ENCODE measurements at regions not wholly inside any gene's neighbourhood (a gene's known extent, or its start where the extent isn't known, plus 50 kb on each side); places are given as distances from the start of the nearest gene placed in this dataset.
"Not testable (repeated sequence)": the region's sequence is repeated elsewhere in the genome, so short reads cannot be mapped to it uniquely, and the experiment has no call there.

DNA sequence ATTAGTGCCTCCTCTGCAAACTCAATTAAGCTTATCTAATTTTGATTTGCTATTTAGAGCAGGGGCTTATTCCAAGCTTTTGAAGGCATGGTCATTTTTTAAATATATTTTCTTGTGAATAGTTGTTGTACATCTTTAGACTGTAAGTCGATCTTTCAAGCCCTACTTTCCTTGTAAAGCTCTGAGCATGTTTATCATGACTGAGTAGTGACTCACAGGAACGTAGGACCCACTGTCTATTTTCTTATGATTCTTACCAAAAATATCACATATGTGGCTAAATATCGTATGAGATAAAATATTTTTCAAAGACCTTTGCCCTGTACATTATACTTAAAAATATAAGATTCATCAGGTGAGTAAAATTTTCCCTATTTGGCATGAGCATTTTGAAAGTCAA is 440.4 kb upstream of the GRIN3A start:
- Histone ChIP-seq H3K4me3 (replicated peaks in 1 of 3; ENCODE audit: insufficient read depth in 1 of 3, low read depth in 2 of 3, low read length in 3 of 3) (no peak overlapping the region), H3K9me3 (ENCODE audit: low read length) (peaks cover 12% of the 10 kb centered on the region; the same call in 1 of the 2 replicates), H3K9ac (ENCODE audit: insufficient read depth, low read depth, low read length) (no peak overlapping the region), H3K4me1 (ENCODE audit: insufficient read depth, low read length) (no peaks in the 10 kb centered on the region), H3K36me3 (replicated peaks in 1 of 2; ENCODE audit: control insufficient read depth in 1 of 2, insufficient read depth in 2 of 2, low read length in 2 of 2) (no peaks in the 10 kb centered on the region), H4K20me1 (ENCODE audit: insufficient read depth, low read length) (no peaks in the 10 kb centered on the region), H3K27me3 (ENCODE audit: control insufficient read depth in 1 of 2, insufficient read depth in 2 of 2, low read length in 2 of 2) (no peaks in the 10 kb centered on the region), H2AFZ (ENCODE audit: low read length) (no peak overlapping the region), H3K27ac (ENCODE audit: extremely low read length, insufficient read depth, low read length) (no peak overlapping the region), H3K4me2 (ENCODE audit: low read depth, low read length) (no peak overlapping the region), H3K79me2 (ENCODE audit: insufficient read depth, low read length) (no peaks in the 10 kb centered on the region)
- FAIRE-seq, result no peak
- intact Hi-C loops (cut with micrococcal nuclease; ENCODE audit: unreplicated experiment), result no loop called here
- POLR2A ChIA-PET, result no interaction called here
- no peak for DNase-seq (ENCODE audit: low spot score)
- 3% methylated on average over 3 of the region's 3 CpGs for WGBS (ENCODE audit: low lambda C conversion rate)
- in situ Hi-C loops (cut with HindIII; ENCODE audit: extremely low pct_ligation_motif_present, low pct_unique_long_range_greater_than_20kb), result no loop called here
- no peak for TF ChIP-seq NFYB (CRISPR knock-in tag; IDR thresholded peaks at IDR 0.05)
- no peak for TF ChIP-seq GLI4 (CRISPR knock-in tag; IDR thresholded peaks at IDR 0.05; ENCODE audit: borderline replicate concordance)
- no peak for TF ChIP-seq KAT8 (CRISPR knock-in tag; IDR thresholded peaks at IDR 0.05)
- TF ChIP-seq, protein P1, sequence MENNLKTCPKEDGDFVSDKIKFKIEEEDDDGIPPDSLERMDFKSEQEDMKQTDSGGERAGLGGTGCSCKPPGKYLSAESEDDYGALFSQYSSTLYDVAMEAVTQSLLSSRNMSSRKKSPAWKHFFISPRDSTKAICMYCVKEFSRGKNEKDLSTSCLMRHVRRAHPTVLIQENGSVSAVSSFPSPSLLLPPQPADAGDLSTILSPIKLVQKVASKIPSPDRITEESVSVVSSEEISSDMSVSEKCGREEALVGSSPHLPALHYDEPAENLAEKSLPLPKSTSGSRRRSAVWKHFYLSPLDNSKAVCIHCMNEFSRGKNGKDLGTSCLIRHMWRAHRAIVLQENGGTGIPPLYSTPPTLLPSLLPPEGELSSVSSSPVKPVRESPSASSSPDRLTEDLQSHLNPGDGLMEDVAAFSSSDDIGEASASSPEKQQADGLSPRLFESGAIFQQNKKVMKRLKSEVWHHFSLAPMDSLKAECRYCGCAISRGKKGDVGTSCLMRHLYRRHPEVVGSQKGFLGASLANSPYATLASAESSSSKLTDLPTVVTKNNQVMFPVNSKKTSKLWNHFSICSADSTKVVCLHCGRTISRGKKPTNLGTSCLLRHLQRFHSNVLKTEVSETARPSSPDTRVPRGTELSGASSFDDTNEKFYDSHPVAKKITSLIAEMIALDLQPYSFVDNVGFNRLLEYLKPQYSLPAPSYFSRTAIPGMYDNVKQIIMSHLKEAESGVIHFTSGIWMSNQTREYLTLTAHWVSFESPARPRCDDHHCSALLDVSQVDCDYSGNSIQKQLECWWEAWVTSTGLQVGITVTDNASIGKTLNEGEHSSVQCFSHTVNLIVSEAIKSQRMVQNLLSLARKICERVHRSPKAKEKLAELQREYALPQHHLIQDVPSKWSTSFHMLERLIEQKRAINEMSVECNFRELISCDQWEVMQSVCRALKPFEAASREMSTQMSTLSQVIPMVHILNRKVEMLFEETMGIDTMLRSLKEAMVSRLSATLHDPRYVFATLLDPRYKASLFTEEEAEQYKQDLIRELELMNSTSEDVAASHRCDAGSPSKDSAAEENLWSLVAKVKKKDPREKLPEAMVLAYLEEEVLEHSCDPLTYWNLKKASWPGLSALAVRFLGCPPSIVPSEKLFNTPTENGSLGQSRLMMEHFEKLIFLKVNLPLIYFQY (CRISPR knock-in tag; IDR thresholded peaks at IDR 0.05; ENCODE audit: borderline replicate concordance), result no peak
- TF ChIP-seq ZNF30 (CRISPR knock-in tag; IDR thresholded peaks at IDR 0.05), result no peak
- no TSS peak for BruUV-seq (replicated peaks)
- ATAC-seq, result no peak
- CTCF ChIA-PET (ENCODE audit: low intra/inter-chr PET ratio, low total read pairs), result no interaction called here

DNA sequence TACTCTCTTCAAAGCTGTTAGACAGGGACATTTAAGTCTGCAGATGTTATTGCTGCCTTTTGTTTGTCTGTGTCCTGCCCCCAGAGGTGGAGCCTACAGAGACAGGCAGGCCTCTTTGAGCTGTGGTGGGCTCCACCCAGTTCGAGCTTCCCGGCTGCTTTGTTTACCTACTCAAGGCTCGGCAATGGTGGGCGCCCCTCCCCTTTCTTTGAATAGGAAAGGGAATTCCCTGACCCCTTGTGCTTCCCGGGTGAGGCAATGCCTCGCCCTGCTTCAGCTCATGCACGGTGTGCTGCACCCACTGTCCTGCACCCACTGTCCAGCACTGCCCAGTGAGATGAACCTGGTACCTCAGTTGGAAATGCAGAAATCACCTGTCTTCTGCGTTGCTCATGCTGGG is 435.8 kb upstream of the GRIN3A start:
- H3K27ac ChIP-seq (ENCODE audit: extremely low read length, insufficient read depth, low read length); POLR2A ChIA-PET; DNase-seq (ENCODE audit: low spot score); H4K20me1 ChIP-seq (ENCODE audit: insufficient read depth, low read length); H3K4me2 ChIP-seq (ENCODE audit: low read depth, low read length); in situ Hi-C loops (cut with HindIII; ENCODE audit: extremely low pct_ligation_motif_present, low pct_unique_long_range_greater_than_20kb); ATAC-seq; intact Hi-C loops (cut with micrococcal nuclease; ENCODE audit: unreplicated experiment); H3K79me2 ChIP-seq (ENCODE audit: insufficient read depth, low read length); H3K9ac ChIP-seq (ENCODE audit: insufficient read depth, low read depth, low read length); CTCF ChIA-PET (ENCODE audit: low intra/inter-chr PET ratio, low total read pairs); FAIRE-seq; H3K4me3 ChIP-seq (replicated peaks in 1 of 3; ENCODE audit: insufficient read depth in 1 of 3, low read depth in 2 of 3, low read length in 3 of 3); BruUV-seq (replicated peaks); H2AFZ ChIP-seq (ENCODE audit: low read length); H3K27me3 ChIP-seq (ENCODE audit: control insufficient read depth in 1 of 2, insufficient read depth in 2 of 2, low read length in 2 of 2); H3K36me3 ChIP-seq (replicated peaks in 1 of 2; ENCODE audit: control insufficient read depth in 1 of 2, insufficient read depth in 2 of 2, low read length in 2 of 2); H3K4me1 ChIP-seq (ENCODE audit: insufficient read depth, low read length): not testable (repeated sequence)
- 10% methylated on average over 2 of the region's 8 CpGs for WGBS (ENCODE audit: low lambda C conversion rate)
- H3K9me3 ChIP-seq (ENCODE audit: low read length), result peaks cover 12% of the 10 kb centered on the region; the same call in 1 of the 2 replicates

Measured in HepG2 (cell line).